SK-N-MC (cell line): ENCODE measurements at regions not wholly inside any gene's neighbourhood (a gene's known extent, or its start where the extent isn't known, plus 50 kb on each side); places are given as distances from the start of the nearest gene placed in this dataset.
A peak's percentile ranks its signal among the peaks of the same experiment; 100 is the strongest.

Experiments used
- DNase-seq: peaks from one replicate; pipeline ENCODE4 v3.0.0-alpha.2; 2011; ENCODE audit warnings: low read depth, low spot score
- H3K27ac ChIP-seq: fragments of 200-600 bp; sonication (generic); 2 replicates; pipeline ENCODE4 v1.5.1; 2016; ENCODE audit warnings: mixed run types
- H3K36me3 ChIP-seq: fragments of 200-600 bp; sonication (generic); 2 replicates; pipeline ENCODE4 v1.6.1; 2017; ENCODE audit warnings: antibody characterized with exemption, low read length, mixed read lengths; ENCODE audit not compliant: insufficient read depth
- H3K4me3 ChIP-seq: fragments of 200-600 bp; sonication (generic); 2 replicates; pipeline ENCODE4 v1.5.1; 2016
- H3K9ac ChIP-seq: fragments of 200-600 bp; sonication (generic); 2 replicates; pipeline ENCODE4 v1.8.0; 2017; ENCODE audit warnings: mixed run types, mixed read lengths; ENCODE audit not compliant: insufficient read length
- H3K9me3 ChIP-seq: fragments of 200-600 bp; sonication (generic); 2 replicates; pipeline ENCODE4 v1.6.1; 2017; ENCODE audit warnings: low read depth, mild to moderate bottlenecking, antibody characterized with exemption, low read length, moderate library complexity, mixed read lengths
- EZH2 ChIP-seq: fragments of 200-600 bp; sonication (generic); IDR thresholded peaks from one replicate; pipeline ENCODE4 v1.6.1; 2017; ENCODE audit warnings: antibody characterized with exemption
- FOXP2 ChIP-seq: optimal IDR thresholded peaks from 2 replicates; pipeline ENCODE3; 2011; ENCODE audit warnings: mild to moderate bottlenecking, moderate library complexity; ENCODE audit not compliant: insufficient read depth; ENCODE audit errors: extremely low read length, control extremely low read depth
- POLR2AphosphoS5 ChIP-seq: IDR thresholded peaks from 2 replicates; pipeline ENCODE4 v1.6.1; 2012; ENCODE audit warnings: mild to moderate bottlenecking, low read depth, low read length, borderline replicate concordance

DNA sequence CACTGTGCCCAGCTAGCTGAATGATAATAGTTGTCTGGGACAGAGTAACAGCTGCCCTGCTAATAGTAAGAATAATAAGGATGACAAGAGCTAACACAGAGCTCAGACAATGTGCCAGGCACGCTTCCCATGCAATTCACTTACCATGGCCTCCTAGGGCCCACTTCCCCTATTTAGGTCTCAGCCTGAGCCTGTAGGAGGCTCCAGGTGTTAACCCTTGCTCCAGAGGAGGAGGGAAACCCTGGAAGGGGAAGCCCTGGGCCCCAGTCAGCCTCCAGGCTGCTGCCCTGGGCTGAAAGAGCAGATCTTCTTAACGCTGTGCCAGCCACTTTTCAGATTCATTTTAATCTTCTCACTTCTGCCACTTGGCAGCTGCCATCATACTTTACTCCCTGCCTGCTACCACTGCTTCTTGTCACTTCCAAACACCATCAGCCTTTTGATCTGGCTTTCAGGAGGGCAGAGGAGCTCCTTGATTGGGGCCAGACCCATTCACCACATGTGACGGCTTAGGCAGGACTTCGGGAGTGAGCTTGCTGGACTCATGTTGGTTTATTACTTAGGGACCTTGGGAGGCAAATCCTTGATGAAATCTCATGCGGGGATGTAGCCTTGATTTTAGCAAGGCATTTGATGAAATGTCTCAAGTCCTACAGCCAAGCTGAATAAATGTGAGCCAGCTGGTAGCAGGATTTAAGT is 66.7 kb upstream of the PARP1 start:
- no peak for DNase-seq
- Histone ChIP-seq H3K9ac (no peak overlapping the region), H3K36me3 (no peaks in the 10 kb centered on the region), H3K4me3 (0 out of 2 replicates have a peak overlapping the region, but pooled peaks have one; percentile 20), H3K9me3 (no peaks in the 10 kb centered on the region), H3K27ac (no peak overlapping the region)
- TF ChIP-seq FOXP2 (no peak), POLR2AphosphoS5 (no peak)

DNA sequence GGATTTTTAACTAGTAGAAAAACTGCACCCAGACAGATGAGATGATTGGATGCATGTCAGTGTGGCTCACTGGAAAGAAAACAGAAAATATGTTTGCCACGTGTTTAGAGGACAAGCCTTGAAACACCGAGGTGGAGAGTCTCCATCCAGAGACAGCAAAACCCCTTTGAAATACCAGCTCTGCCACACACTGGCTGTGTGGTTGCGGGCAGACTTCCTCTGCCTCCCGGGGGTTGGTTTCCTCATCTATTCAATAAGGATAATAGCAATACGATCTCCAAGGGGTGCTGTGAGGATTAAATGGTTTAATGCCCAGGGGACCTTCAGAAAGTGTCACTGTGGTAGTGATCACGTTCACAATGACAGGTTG is 67.2 kb upstream of the PARP1 start:
- Histone ChIP-seq H3K36me3 (no peaks in the 10 kb centered on the region), H3K9me3 (no peaks in the 10 kb centered on the region), H3K4me3 (0 out of 2 replicates have a peak overlapping the region, but pooled peaks have one; percentile 20), H3K9ac (no peak overlapping the region), H3K27ac (no peak overlapping the region)
- TF ChIP-seq FOXP2 (no peak), EZH2 (no peak), POLR2AphosphoS5 (no peak)
- DNase-seq, result no peak

DNA sequence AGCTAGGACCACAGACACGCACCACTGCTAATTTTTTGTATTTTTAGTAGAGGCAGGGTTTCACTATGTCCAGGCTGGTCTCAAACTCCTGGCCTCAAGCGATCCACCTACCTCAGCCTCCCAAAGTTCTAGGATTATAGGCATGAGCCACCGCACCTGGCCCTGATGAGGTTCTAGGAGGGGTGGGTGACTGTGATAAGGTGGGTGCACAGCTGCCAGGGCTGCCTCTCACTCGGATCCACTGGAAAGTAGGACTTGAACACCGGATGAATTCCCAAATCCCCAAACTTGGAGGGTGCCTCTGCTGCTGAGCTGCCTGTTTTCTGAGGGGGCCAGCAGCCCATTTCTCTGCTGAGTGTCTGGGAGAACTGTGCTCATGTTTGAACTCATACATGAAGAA is 68.2 kb upstream of the PARP1 start:
- no peaks in the 10 kb centered on the region for H3K9me3 ChIP-seq
- no peak for TF ChIP-seq FOXP2
- TF ChIP-seq EZH2, result no peak
- no peak for TF ChIP-seq POLR2AphosphoS5
- no peaks in the 10 kb centered on the region for H3K36me3 ChIP-seq
- no peak for DNase-seq
- no peak overlapping the region for H3K4me3 ChIP-seq
- no peak overlapping the region for H3K9ac ChIP-seq
- no peak overlapping the region for H3K27ac ChIP-seq

DNA sequence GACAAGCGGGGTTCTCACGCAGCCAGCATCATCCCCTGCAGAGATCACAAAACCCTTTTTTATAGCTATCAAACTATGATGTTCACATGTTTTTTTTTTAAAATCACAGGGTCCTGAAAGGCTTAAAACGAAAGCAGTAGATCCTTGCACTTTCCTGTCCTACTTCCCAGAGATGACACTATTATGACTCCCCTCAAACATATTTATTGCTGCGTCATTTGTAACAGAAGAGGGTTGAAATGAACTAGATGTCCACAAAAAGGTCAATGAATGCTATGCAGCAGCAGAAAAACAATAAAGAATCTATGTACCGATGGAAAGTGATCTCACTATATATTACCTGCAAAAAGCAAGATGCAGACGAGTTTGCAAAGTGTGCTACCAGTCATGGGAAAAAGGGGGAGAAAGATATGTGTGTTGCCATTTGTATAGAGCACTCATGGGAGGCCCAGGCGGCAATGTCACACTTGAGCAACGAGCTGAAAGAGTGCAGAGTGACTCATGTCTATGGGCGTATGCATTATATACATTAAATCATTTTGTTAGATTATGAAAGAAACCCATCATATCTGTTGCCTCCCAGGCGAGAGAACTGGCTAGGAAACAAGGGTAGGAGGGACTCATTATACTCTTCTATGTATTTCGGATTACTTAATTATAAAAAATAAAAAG is 68.9 kb upstream of the PARP1 start:
- Histone ChIP-seq H3K9me3 (no peaks in the 10 kb centered on the region), H3K9ac (no peak overlapping the region), H3K27ac (no peak overlapping the region), H3K4me3 (no peak overlapping the region), H3K36me3 (no peaks in the 10 kb centered on the region)
- DNase-seq, result no peak
- TF ChIP-seq POLR2AphosphoS5 (no peak), FOXP2 (no peak), EZH2 (no peak)

DNA sequence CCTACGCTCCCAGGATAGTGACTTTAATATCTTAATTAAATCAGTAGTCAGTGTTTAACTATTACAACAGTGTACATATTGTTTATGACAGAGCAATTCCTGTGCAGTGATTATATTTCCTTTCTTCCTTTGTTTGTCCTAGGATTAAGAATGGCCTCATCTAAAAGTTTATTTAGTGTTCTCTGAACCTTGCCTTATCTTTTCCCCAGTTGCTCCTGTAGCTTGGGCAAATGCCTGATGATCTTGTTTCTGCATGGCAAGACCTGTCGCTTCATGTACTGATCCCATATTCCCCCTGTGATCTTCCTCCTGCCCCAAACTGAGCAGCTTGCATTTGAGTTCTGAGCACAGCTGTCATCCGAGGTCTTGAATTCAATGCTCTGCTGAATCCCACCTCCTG is 69.1 kb upstream of the STUM start:
- no peak overlapping the region for H3K9ac ChIP-seq
- no peak for DNase-seq
- H3K9me3 ChIP-seq, result no peaks in the 10 kb centered on the region
- H3K4me3 ChIP-seq, result no peak overlapping the region
- TF ChIP-seq FOXP2 (no peak), EZH2 (no peak), POLR2AphosphoS5 (no peak)
- H3K27ac ChIP-seq, result no peak overlapping the region
- H3K36me3 ChIP-seq, result no peaks in the 10 kb centered on the region

DNA sequence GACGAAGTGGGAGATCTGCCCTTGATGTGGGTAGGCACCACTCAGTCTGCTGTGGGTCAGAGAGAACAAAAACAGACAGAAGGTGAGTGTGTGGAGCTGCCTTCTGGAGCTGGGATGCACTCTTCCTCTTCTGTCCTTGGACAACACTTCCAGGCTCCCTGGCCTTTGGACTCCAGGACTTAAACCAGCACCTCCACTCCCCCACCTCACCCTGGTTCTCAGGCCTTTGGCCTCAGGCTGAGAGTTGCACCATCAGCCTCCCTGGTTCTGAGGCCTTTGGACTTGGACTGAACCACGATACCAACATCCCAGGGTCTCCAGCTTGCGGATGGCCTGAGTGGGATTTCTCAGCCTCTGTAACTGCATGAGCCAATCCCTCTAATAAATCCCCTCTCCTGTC is 68.1 kb upstream of the STUM start:
- Histone ChIP-seq H3K27ac (no peak overlapping the region), H3K4me3 (no peak overlapping the region), H3K9ac (no peak overlapping the region), H3K9me3 (no peaks in the 10 kb centered on the region), H3K36me3 (no peaks in the 10 kb centered on the region)
- no peak for TF ChIP-seq FOXP2
- no peak for TF ChIP-seq POLR2AphosphoS5
- TF ChIP-seq EZH2, result no peak
- DNase-seq, result no peak

DNA sequence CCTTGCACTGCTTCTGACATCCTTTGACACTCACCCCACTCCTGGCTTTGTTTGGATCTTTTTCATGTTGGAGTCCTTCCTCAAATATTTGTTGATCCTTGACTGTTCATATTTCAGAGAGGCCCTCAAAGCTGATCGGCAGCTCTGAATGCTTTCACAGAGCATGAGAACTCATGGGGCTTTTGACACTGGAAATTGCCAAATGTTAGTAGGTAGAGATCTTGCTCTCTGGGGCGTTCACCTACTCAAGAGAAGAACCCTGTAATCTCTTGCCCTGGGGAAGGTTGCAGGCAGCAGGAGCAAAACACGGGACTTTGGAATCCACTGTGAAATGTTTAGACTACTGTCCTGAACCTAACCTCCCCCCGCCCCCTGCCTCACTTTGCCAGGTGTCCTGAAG is 67.4 kb upstream of the STUM start:
- H3K36me3 ChIP-seq, result no peaks in the 10 kb centered on the region
- H3K9ac ChIP-seq, result no peak overlapping the region
- no peaks in the 10 kb centered on the region for H3K9me3 ChIP-seq
- no peak overlapping the region for H3K4me3 ChIP-seq
- no peak overlapping the region for H3K27ac ChIP-seq
- no peak for DNase-seq
- TF ChIP-seq FOXP2 (no peak), POLR2AphosphoS5 (no peak), EZH2 (no peak)

DNA sequence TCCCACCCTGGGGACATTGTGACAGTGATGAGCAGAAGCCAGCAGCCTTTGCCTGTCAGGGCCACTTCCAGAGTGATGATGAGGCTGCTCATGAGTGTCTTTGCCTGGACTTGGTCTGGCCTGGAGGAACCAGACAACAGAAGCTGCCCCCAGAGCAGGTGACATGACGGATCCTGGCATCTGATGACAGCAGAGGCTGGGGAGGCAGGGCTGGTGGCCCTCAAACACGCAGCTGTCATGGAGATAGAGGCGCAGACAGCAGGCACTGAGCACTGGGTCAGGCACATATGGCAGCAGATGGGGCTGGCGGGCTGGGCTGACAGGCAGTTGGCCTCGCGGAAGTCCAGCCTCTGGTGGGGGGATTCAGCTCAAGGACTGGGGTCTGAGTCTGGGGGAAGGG is 66.4 kb upstream of the STUM start:
- Histone ChIP-seq H3K27ac (no peak overlapping the region), H3K36me3 (no peaks in the 10 kb centered on the region), H3K9ac (no peak overlapping the region), H3K9me3 (no peaks in the 10 kb centered on the region), H3K4me3 (no peak overlapping the region)
- TF ChIP-seq EZH2, result no peak
- no peak for TF ChIP-seq FOXP2
- TF ChIP-seq POLR2AphosphoS5, result no peak
- no peak for DNase-seq

DNA sequence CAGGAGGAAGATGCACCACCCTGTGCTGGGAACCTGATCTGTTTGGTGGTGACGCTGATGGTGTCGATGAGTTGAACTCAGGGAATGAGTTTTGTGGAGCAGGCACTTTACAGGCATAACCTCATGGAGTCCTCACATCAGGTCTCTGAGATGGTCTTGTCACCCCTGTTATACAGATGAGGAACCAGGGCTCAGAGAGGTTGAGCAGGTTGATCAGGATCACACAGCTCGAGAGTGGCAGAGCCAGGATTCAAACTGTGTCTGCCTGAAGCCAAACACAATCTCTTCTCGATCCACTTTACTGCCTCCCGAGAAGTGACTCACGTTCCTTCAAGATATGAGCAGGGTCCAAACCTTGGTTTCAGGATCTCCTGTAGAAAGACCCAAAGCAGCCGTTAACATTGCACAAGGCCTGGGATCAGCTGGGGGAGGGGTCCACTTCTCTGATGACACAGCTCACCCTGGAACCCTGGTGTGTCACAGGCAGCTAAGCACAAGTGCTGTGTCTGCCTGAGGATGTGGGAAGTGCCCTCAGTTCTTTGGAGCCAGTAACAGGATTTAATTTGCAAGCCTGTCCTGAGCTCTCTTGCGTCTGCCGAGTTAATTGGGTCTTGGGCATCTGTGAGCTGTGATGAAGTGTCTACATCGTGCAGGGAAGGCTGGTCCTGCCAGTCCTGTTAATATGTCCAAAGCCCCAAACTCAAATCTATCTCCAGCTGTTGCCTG is 65.4 kb upstream of the STUM start:
- Histone ChIP-seq H3K9ac (no peak overlapping the region), H3K27ac (no peak overlapping the region), H3K4me3 (no peak overlapping the region), H3K36me3 (no peaks in the 10 kb centered on the region), H3K9me3 (no peaks in the 10 kb centered on the region)
- no peak for DNase-seq
- TF ChIP-seq FOXP2, result no peak
- no peak for TF ChIP-seq POLR2AphosphoS5
- no peak for TF ChIP-seq EZH2
